Neural progenitor cell (in vitro differentiated cells): ENCODE measurements at regions not wholly inside any gene's neighbourhood (a gene's known extent, or its start where the extent isn't known, plus 50 kb on each side); places are given as distances from the start of the nearest gene placed in this dataset.

Experiments
- DNase-seq: peaks from one replicate; pipeline ENCODE4 v3.0.0-alpha.2; 2016; ENCODE audit warnings: low spot score
- H2AFZ ChIP-seq: fragments of 200-600 bp; sonication (generic); replicated peaks from 2 replicates; pipeline ENCODE4 v1.6.1; 2016; ENCODE audit warnings: antibody characterized with exemption
- H3F3A ChIP-seq: fragments of 200-600 bp; sonication (generic); 2 replicates; pipeline ENCODE4 v1.6.1; 2016; ENCODE audit warnings: antibody characterized with exemption, low read depth
- H3K27ac ChIP-seq: fragments of 200-600 bp; sonication (generic); 2 replicates; pipeline ENCODE4 v1.5.1; 2016; ENCODE audit warnings: mild to moderate bottlenecking
- H3K27me3 ChIP-seq: fragments of 200-600 bp; sonication (generic); 2 replicates; pipeline ENCODE4 v1.6.1; 2016; ENCODE audit warnings: mild to moderate bottlenecking, moderate library complexity
- H3K36me3 ChIP-seq: fragments of 200-600 bp; sonication (generic); 2 replicates; pipeline ENCODE4 v1.5.1; 2016
- H3K4me1 ChIP-seq: fragments of 200-600 bp; sonication (generic); 2 replicates; pipeline ENCODE4 v1.6.1; 2016; ENCODE audit warnings: mixed run types
- H3K4me2 ChIP-seq: fragments of 200-600 bp; sonication (generic); 2 replicates; pipeline ENCODE4 v1.6.1; 2016
- H3K4me3 ChIP-seq: fragments of 200-600 bp; sonication (generic); 2 replicates; pipeline ENCODE4 v1.5.1; 2016
- H3K79me2 ChIP-seq: fragments of 200-600 bp; sonication (generic); 2 replicates; pipeline ENCODE4 v1.6.1; 2016; ENCODE audit warnings: low read depth
- H3K9ac ChIP-seq: fragments of 200-600 bp; sonication (generic); 2 replicates; pipeline ENCODE4 v1.6.1; 2016
- H3K9me3 ChIP-seq: fragments of 200-600 bp; sonication (generic); 2 replicates; pipeline ENCODE4 v1.5.1; 2016; ENCODE audit warnings: low read depth
- H4K20me1 ChIP-seq: fragments of 200-600 bp; sonication (generic); 2 replicates; pipeline ENCODE4 v1.6.1; 2016; ENCODE audit warnings: low read depth
- H3K27ac Mint-ChIP-seq: 3 replicates; pipeline ENCODE4 v1.8.0; 2021; ENCODE audit warnings: mixed read lengths
- H3K27me3 Mint-ChIP-seq: 2 replicates; pipeline ENCODE4 v1.8.0; 2022; ENCODE audit warnings: low read depth, mild to moderate bottlenecking, inconsistent platforms, moderate library complexity, mixed read lengths; ENCODE audit not compliant: insufficient read depth
- H3K36me3 Mint-ChIP-seq: 3 replicates; pipeline ENCODE4 v1.8.0; 2021; ENCODE audit warnings: mixed read lengths
- H3K4me1 Mint-ChIP-seq: 3 replicates; pipeline ENCODE4 v1.8.0; 2021; ENCODE audit warnings: mixed read lengths
- H3K4me3 Mint-ChIP-seq: 3 replicates; pipeline ENCODE4 v1.8.0; 2021; ENCODE audit warnings: mild to moderate bottlenecking, moderate library complexity, mixed read lengths
- H3K9me3 Mint-ChIP-seq: 3 replicates; pipeline ENCODE4 v1.8.0; 2020; ENCODE audit warnings: mixed read lengths
- EZH2 ChIP-seq: fragments of 200-600 bp; sonication (generic); IDR thresholded peaks from 2 replicates; pipeline ENCODE4 v1.6.1; 2017; ENCODE audit warnings: antibody characterized with exemption, mild to moderate bottlenecking, moderate library complexity
- EZH2phosphoT487 ChIP-seq: fragments of 200-600 bp; sonication (generic); IDR thresholded peaks from 2 replicates; pipeline ENCODE4 v1.6.1; 2017; ENCODE audit warnings: antibody characterized with exemption
- TF ChIP-seq, protein P1 (sequence below): fragments of 200-600 bp; sonication (generic); IDR thresholded peaks from 2 replicates; pipeline ENCODE4 v1.5.1; 2017; ENCODE audit warnings: antibody characterized with exemption, mild to moderate bottlenecking

DNA sequence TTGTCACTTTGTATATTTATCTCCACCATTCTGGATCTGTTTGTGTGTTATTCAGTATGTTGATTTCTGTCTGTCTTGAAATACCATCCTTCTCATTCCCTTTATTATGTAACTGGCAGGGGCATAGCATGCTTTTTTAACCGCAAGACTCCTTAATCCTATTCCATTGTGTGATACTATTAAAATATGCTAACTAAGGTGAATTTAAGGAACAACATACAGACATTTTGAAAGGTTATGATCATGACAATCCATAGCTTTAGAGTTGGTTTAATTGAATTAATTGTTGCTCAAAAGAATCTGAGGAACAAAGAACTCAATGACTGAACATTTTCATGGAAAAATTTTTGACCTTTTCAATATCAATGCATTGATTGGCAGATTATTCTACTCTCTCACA lies 677.3 kb upstream of the ROBO1 start:
- Histone ChIP-seq H3K27ac (no peak overlapping the region), H2AFZ (no peak overlapping the region), H3K4me2 (no peak overlapping the region), H3K36me3 (no peaks in the 10 kb centered on the region), H3K27me3 (no peaks in the 10 kb centered on the region), H4K20me1 (no peaks in the 10 kb centered on the region), H3K79me2 (no peaks in the 10 kb centered on the region), H3K9me3 (no peaks in the 10 kb centered on the region), H3K4me1 (no peaks in the 10 kb centered on the region), H3K9ac (no peak overlapping the region), H3F3A (no peaks in the 10 kb centered on the region), H3K4me3 (no peak overlapping the region)
- no peak for DNase-seq
- TF ChIP-seq, protein P1, sequence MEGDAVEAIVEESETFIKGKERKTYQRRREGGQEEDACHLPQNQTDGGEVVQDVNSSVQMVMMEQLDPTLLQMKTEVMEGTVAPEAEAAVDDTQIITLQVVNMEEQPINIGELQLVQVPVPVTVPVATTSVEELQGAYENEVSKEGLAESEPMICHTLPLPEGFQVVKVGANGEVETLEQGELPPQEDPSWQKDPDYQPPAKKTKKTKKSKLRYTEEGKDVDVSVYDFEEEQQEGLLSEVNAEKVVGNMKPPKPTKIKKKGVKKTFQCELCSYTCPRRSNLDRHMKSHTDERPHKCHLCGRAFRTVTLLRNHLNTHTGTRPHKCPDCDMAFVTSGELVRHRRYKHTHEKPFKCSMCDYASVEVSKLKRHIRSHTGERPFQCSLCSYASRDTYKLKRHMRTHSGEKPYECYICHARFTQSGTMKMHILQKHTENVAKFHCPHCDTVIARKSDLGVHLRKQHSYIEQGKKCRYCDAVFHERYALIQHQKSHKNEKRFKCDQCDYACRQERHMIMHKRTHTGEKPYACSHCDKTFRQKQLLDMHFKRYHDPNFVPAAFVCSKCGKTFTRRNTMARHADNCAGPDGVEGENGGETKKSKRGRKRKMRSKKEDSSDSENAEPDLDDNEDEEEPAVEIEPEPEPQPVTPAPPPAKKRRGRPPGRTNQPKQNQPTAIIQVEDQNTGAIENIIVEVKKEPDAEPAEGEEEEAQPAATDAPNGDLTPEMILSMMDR, result no peak
- TF ChIP-seq EZH2phosphoT487 (no peak), EZH2 (no peak)
- Mint-ChIP-seq H3K4me1 (peaks cover 3% of the 10 kb centered on the region), H3K27me3 (no peaks in the 10 kb centered on the region), H3K36me3 (no peaks in the 10 kb centered on the region), H3K4me3 (no peak overlapping the region), H3K9me3 (no peaks in the 10 kb centered on the region), H3K27ac (no peak overlapping the region)

DNA sequence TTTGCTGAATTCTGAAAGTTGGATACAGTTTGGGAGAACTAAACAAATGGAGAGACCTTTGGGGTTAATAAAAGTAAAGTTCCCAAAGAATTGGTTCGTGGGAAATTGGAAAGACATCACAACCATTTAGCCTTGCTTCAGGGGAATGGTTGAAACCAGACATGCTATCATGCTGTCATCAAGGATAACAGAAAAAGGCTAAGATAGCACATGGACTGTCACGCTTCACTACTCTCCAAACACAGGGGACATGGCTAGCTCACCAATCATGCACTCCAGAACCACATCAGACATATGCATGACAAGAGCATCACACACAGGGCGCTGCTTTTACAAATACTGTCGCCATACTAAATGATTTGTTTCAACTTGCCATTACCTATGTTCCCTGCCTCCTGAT lies 671.7 kb upstream of the ROBO1 start:
- H4K20me1 ChIP-seq, result no peaks in the 10 kb centered on the region
- H3K27me3 ChIP-seq, result no peaks in the 10 kb centered on the region
- no peaks in the 10 kb centered on the region for H3F3A ChIP-seq
- H3K9ac ChIP-seq, result no peak overlapping the region
- Mint-ChIP-seq H3K36me3 (no peaks in the 10 kb centered on the region), H3K9me3 (no peaks in the 10 kb centered on the region), H3K4me3 (no peak overlapping the region), H3K27me3 (peaks cover 2% of the 10 kb centered on the region), H3K27ac (no peak overlapping the region), H3K4me1 (no peaks in the 10 kb centered on the region)
- H3K79me2 ChIP-seq, result no peaks in the 10 kb centered on the region
- H3K4me2 ChIP-seq, result no peak overlapping the region
- no peaks in the 10 kb centered on the region for H3K36me3 ChIP-seq
- no peak overlapping the region for H2AFZ ChIP-seq
- DNase-seq, result no peak
- H3K4me3 ChIP-seq, result no peak overlapping the region
- H3K9me3 ChIP-seq, result no peaks in the 10 kb centered on the region
- H3K4me1 ChIP-seq, result no peaks in the 10 kb centered on the region
- no peak overlapping the region for H3K27ac ChIP-seq
- no peak for TF ChIP-seq EZH2
- TF ChIP-seq, protein P1, result no peak
- no peak for TF ChIP-seq EZH2phosphoT487

DNA sequence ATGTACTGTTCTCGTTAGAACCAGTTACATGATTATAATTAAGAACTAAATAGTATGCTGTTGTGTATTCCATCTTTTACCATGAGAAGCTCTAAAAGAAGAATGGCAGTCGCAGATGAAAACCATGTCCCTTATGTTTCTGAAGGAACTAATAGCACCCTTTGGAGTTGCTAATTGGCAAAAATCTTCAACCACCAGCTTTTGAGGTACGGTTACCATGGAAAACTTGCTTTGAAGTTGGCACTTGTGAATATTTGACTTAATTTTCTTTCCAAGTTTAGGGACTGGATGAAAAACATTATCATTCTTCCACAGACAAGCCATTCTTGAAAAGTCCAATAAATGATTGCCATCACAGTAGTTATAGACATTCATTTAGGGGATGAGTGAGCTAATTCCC lies 666.6 kb upstream of the ROBO1 start:
- TF ChIP-seq, protein P1, result no peak
- TF ChIP-seq EZH2phosphoT487, result no peak
- no peak for TF ChIP-seq EZH2
- H3K9ac ChIP-seq, result no peak overlapping the region
- H3K27ac Mint-ChIP-seq, result no peak overlapping the region
- H3K36me3 Mint-ChIP-seq, result no peaks in the 10 kb centered on the region
- no peaks in the 10 kb centered on the region for H3K27me3 ChIP-seq
- H3K27me3 Mint-ChIP-seq, result peaks cover 5% of the 10 kb centered on the region
- H3K4me1 ChIP-seq, result no peaks in the 10 kb centered on the region
- no peak overlapping the region for H3K4me3 ChIP-seq
- H3K4me1 Mint-ChIP-seq, result peaks cover 2% of the 10 kb centered on the region
- no peaks in the 10 kb centered on the region for H3K79me2 ChIP-seq
- H3F3A ChIP-seq, result no peaks in the 10 kb centered on the region
- no peak overlapping the region for H2AFZ ChIP-seq
- no peak overlapping the region for H3K27ac ChIP-seq
- H3K36me3 ChIP-seq, result no peaks in the 10 kb centered on the region
- H3K4me2 ChIP-seq, result no peak overlapping the region
- H3K9me3 ChIP-seq, result no peaks in the 10 kb centered on the region
- no peaks in the 10 kb centered on the region for H3K9me3 Mint-ChIP-seq
- H4K20me1 ChIP-seq, result no peaks in the 10 kb centered on the region
- no peak for DNase-seq
- no peak overlapping the region for H3K4me3 Mint-ChIP-seq

DNA sequence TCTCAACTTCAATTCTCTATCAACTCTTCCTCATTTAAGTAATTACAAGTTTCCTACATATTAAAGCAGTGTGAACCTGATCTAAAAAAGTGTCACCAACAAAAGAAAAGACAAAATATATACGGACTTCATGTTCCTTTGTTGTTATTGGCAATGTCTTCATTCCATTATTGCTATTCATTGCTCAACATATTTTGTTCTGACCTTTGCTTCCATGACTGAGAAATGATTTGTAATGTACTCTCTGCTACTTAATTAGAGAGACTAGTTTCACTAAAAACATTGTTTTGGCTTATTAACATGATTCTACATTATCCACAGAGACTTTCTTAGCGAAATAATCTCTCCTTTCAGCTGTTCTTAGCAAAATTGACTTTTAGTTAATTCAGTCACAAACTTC lies 657.2 kb upstream of the ROBO1 start:
- no peak for DNase-seq

More for the DNA sequence above, 657.2 kb upstream of the ROBO1 start:
- Histone ChIP-seq H3K9ac (no peak overlapping the region), H3K79me2 (no peaks in the 10 kb centered on the region), H3K4me1 (no peaks in the 10 kb centered on the region), H3K4me3 (no peak overlapping the region), H3K36me3 (no peaks in the 10 kb centered on the region), H2AFZ (no peak overlapping the region), H3K27me3 (no peaks in the 10 kb centered on the region), H3F3A (no peaks in the 10 kb centered on the region), H3K9me3 (no peaks in the 10 kb centered on the region), H3K4me2 (no peak overlapping the region), H4K20me1 (no peaks in the 10 kb centered on the region), H3K27ac (no peak overlapping the region)
- H3K27ac Mint-ChIP-seq, result no peak overlapping the region
- H3K9me3 Mint-ChIP-seq, result no peaks in the 10 kb centered on the region
- H3K27me3 Mint-ChIP-seq, result peaks cover 3% of the 10 kb centered on the region
- no peaks in the 10 kb centered on the region for H3K36me3 Mint-ChIP-seq
- H3K4me1 Mint-ChIP-seq, result peaks cover 3% of the 10 kb centered on the region
- H3K4me3 Mint-ChIP-seq, result no peak overlapping the region
- TF ChIP-seq, protein P1, result no peak
- TF ChIP-seq EZH2 (no peak), EZH2phosphoT487 (no peak)
